ENCODE measurements at regions not wholly inside any gene's neighbourhood (a gene's known extent, or its start where the extent isn't known, plus 50 kb on each side); places are given as distances from the start of the nearest gene placed in this dataset.
"Not testable (repeated sequence)": the region's sequence is repeated elsewhere in the genome, so short reads cannot be mapped to it uniquely, and the experiment has no call there.

GRCh38 chr3:101913168-101913567, 63.9 kb downstream of the NFKBIZ start:
- no peak for DNase-seq

- DNase-seq, result not testable (repeated sequence)
Observed at GRCh38 chr3:101917761-101918160, 68.4 kb downstream of the NFKBIZ start.

- not testable (repeated sequence) for DNase-seq
Observed at GRCh38 chr3:101922151-101922725, 72.9 kb downstream of the NFKBIZ start.

- DNase-seq, result not testable (repeated sequence)
Observed at GRCh38 chr3:101924621-101925020, 75.3 kb downstream of the NFKBIZ start.

- not testable (repeated sequence) for DNase-seq
Observed at GRCh38 chr3:101925124-101925523, 75.8 kb downstream of the NFKBIZ start.

- DNase-seq, result peak; percentile 77
Observed at GRCh38 chr3:101925564-101925963, 76.2 kb downstream of the NFKBIZ start.

- DNase-seq, result no peak
Observed at GRCh38 chr3:101926594-101927105, 77.3 kb downstream of the NFKBIZ start.

GRCh38 chr3:101928890-101929289, 79.6 kb downstream of the NFKBIZ start:
- DNase-seq, result no peak

GRCh38 chr3:101931081-101931480, 81.8 kb downstream of the NFKBIZ start:
- no peak for DNase-seq

GRCh38 chr3:101932326-101933068, 83.2 kb downstream of the NFKBIZ start:
- DNase-seq, result no peak

GRCh38 chr3:101936419-101937356, 87.4 kb downstream of the NFKBIZ start:
- DNase-seq, result no peak

GRCh38 chr3:101938262-101938847, 89.0 kb downstream of the NFKBIZ start:
- no peak for DNase-seq

GRCh38 chr3:101939361-101940049, 90.2 kb downstream of the NFKBIZ start:
- no peak for DNase-seq

GRCh38 chr3:101940521-101941317, 91.4 kb downstream of the NFKBIZ start:
- no peak for DNase-seq

GRCh38 chr3:101941318-101942040, 92.2 kb downstream of the NFKBIZ start:
- DNase-seq, result no peak

- DNase-seq, result no peak
Observed at GRCh38 chr3:101942356-101942755, 93.0 kb downstream of the NFKBIZ start.

GRCh38 chr3:101943029-101943428, 93.7 kb downstream of the NFKBIZ start:
- no peak for DNase-seq

GRCh38 chr3:101944308-101944707, 95.0 kb downstream of the NFKBIZ start:
- no peak for DNase-seq

- no peak for DNase-seq
Observed at GRCh38 chr3:101945980-101946379, 96.7 kb downstream of the NFKBIZ start.

- no peak for DNase-seq
Observed at GRCh38 chr3:101946906-101947305, 97.6 kb downstream of the NFKBIZ start.

GRCh38 chr3:101950510-101950909, 101.2 kb downstream of the NFKBIZ start:
- DNase-seq, result no peak

Measured in NCI-H1436 treated with DMSO at 0.1 percent for 48 hours (cell line).